H1 (cell line): ENCODE measurements at regions not wholly inside any gene's neighbourhood (a gene's known extent, or its start where the extent isn't known, plus 50 kb on each side); places are given as distances from the start of the nearest gene placed in this dataset.
"Not testable (repeated sequence)": the region's sequence is repeated elsewhere in the genome, so short reads cannot be mapped to it uniquely, and the experiment has no call there.

Source experiments
- CTCF ChIA-PET: fragments of 300-600 bp; sonication (Branson Sonifier 250); formaldehyde crosslinking; loops from one replicate; lab custom pipeline; 2021; ENCODE audit not compliant: partially characterized antibody; lab: Charles Lee
- POLR2A ChIA-PET: fragments of 300-600 bp; sonication (Branson Sonifier 250); formaldehyde crosslinking; loops from one replicate; lab custom pipeline; 2021; ENCODE audit warnings: inconsistent platforms; ENCODE audit not compliant: partially characterized antibody; lab: Charles Lee
- DNase-seq, 2 experiments: peaks; one replicate each; pipeline versions ENCODE4 v3.0.0 to v3.0.0-alpha.2; 2010 to 2022; ENCODE audit warnings: low spot score in 2 of 2, low read depth in 1 of 2, mixed read lengths in 1 of 2
- FAIRE-seq: peaks from 2 replicates; lab custom pipeline; 2011; peaks lifted over from hg19 to GRCh38; lab: Jason Lieb, UNC
- H2AFZ ChIP-seq: 2 replicates; pipeline ENCODE4 v1.8.1; 2012; ENCODE audit warnings: low read length, inconsistent platforms
- H2AK5ac ChIP-seq: 2 replicates; pipeline ENCODE4 v1.6.1; 2013; ENCODE audit warnings: low read depth, low read length
- H2BK120ac ChIP-seq: replicated peaks from 2 replicates; pipeline ENCODE3; 2013; ENCODE audit warnings: low read depth, low read length, inconsistent platforms
- H2BK12ac ChIP-seq: 2 replicates; pipeline ENCODE4 v1.6.1; 2013; ENCODE audit warnings: low read depth, low read length
- H2BK15ac ChIP-seq: 2 replicates; pipeline ENCODE4 v1.6.1; 2013; ENCODE audit warnings: low read length
- H2BK20ac ChIP-seq: 2 replicates; pipeline ENCODE4 v1.6.1; 2013; ENCODE audit warnings: low read length
- H2BK5ac ChIP-seq: 2 replicates; pipeline ENCODE4 v1.6.1; 2013; ENCODE audit warnings: low read depth, low read length
- H3K14ac ChIP-seq: 2 replicates; pipeline ENCODE4 v1.6.1; 2013; ENCODE audit warnings: inconsistent platforms; ENCODE audit not compliant: insufficient read length
- H3K18ac ChIP-seq: 2 replicates; pipeline ENCODE4 v1.6.1; 2013; ENCODE audit warnings: low read length; ENCODE audit errors: extremely low read depth
- H3K23ac ChIP-seq: 2 replicates; pipeline ENCODE4 v1.6.1; 2013; ENCODE audit warnings: inconsistent platforms; ENCODE audit not compliant: insufficient read length
- H3K23me2 ChIP-seq: 2 replicates; pipeline ENCODE4 v1.6.1; 2013; ENCODE audit warnings: low read depth, low read length
- H3K27ac ChIP-seq: 2 replicates; pipeline ENCODE4 v1.6.1; 2011; ENCODE audit warnings: low read depth, low read length, inconsistent platforms
- H3K27me3 ChIP-seq, 4 experiments: replicated peaks in 1 of 4; 1 replicate in 1 of 4; 2 replicates in 3 of 4; pipeline versions ENCODE4 v1.6.1 to v1.8.1; 2011 to 2013; ENCODE audit warnings: low read length in 3 of 4, mild to moderate bottlenecking in 3 of 4, inconsistent platforms in 2 of 4, mixed read lengths in 2 of 4, moderate library complexity in 1 of 4; ENCODE audit not compliant: control insufficient read depth in 3 of 4, insufficient read depth in 3 of 4; ENCODE audit errors: extremely low read depth in 1 of 4
- H3K36me3 ChIP-seq, 4 experiments: 2 replicates each; pipeline versions ENCODE4 v1.6.1 to v1.8.1; 2011 to 2013; ENCODE audit warnings: mild to moderate bottlenecking in 4 of 4, low read length in 3 of 4, moderate library complexity in 2 of 4, control low read depth in 1 of 4, inconsistent platforms in 1 of 4; ENCODE audit not compliant: insufficient read depth in 4 of 4, control insufficient read depth in 2 of 4
- H3K4ac ChIP-seq: replicated peaks from 2 replicates; pipeline ENCODE3; 2013; ENCODE audit warnings: low read length, low read depth, mixed read lengths, inconsistent platforms; ENCODE audit not compliant: insufficient read length
- H3K4me1 ChIP-seq, 4 experiments: replicated peaks in 1 of 4; 1 replicate in 1 of 4; 2 replicates in 3 of 4; pipeline versions ENCODE4 v1.6.1 to v1.8.1; 2011 to 2013; ENCODE audit warnings: low read length in 3 of 4, inconsistent platforms in 2 of 4, mixed read lengths in 1 of 4; ENCODE audit not compliant: insufficient read depth in 4 of 4, control insufficient read depth in 3 of 4
- H3K4me2 ChIP-seq, 2 experiments: 2 replicates each; pipeline versions ENCODE4 v1.6.1 to v1.8.1; 2011 to 2013; ENCODE audit warnings: low read depth in 2 of 2, low read length in 2 of 2, control low read depth in 1 of 2, inconsistent platforms in 1 of 2, mild to moderate bottlenecking in 1 of 2; ENCODE audit not compliant: insufficient read depth in 1 of 2
- H3K4me3 ChIP-seq, 4 experiments: fragments of 200-600, 300-600 bp in 1 of 4; sonication (generic), shearing (Covaris generic), sonication (Bioruptor Twin) in 1 of 4; 2 replicates each; pipeline versions ENCODE4 v1.5.1 to v1.8.1; 2011 to 2016; ENCODE audit warnings: low read length in 4 of 4, low read depth in 3 of 4, control low read depth in 2 of 4, inconsistent platforms in 2 of 4, mild to moderate bottlenecking in 2 of 4, mixed read lengths in 1 of 4, moderate library complexity in 1 of 4; ENCODE audit not compliant: insufficient read depth in 2 of 4; ENCODE audit errors: extremely low read depth in 1 of 4
- H3K56ac ChIP-seq: replicated peaks from 2 replicates; pipeline ENCODE3; 2013; ENCODE audit warnings: low read depth, mild to moderate bottlenecking, mixed read lengths, low read length, inconsistent platforms; ENCODE audit not compliant: insufficient read length
- H3K79me1 ChIP-seq: 2 replicates; pipeline ENCODE4 v1.6.1; 2013; ENCODE audit warnings: low read depth, low read length, control low read depth
- H3K79me2 ChIP-seq, 2 experiments: 2 replicates each; pipeline versions ENCODE4 v1.6.1 to v1.8.1; 2012 to 2013; ENCODE audit warnings: low read length in 2 of 2, mild to moderate bottlenecking in 2 of 2, inconsistent platforms in 1 of 2; ENCODE audit not compliant: insufficient read depth in 2 of 2, control insufficient read depth in 1 of 2
- H3K9ac ChIP-seq, 4 experiments: replicated peaks in 1 of 4; 1 replicate in 1 of 4; 2 replicates in 3 of 4; pipeline versions ENCODE4 v1.6.1 to v1.8.1; 2011 to 2013; ENCODE audit warnings: low read depth in 3 of 4, low read length in 3 of 4, control low read depth in 2 of 4, mild to moderate bottlenecking in 2 of 4, moderate library complexity in 2 of 4, inconsistent platforms in 1 of 4; ENCODE audit errors: extremely low read depth in 1 of 4
- H3K9me3 ChIP-seq, 2 experiments: 2 replicates each; pipeline versions ENCODE4 v1.6.1 to v1.8.1; 2012 to 2013; ENCODE audit warnings: mild to moderate bottlenecking in 2 of 2, moderate library complexity in 2 of 2, control low read depth in 1 of 2, inconsistent platforms in 1 of 2, low read depth in 1 of 2, low read length in 1 of 2, mixed read lengths in 1 of 2; ENCODE audit not compliant: insufficient read depth in 2 of 2
- H4K20me1 ChIP-seq, 2 experiments: replicated peaks in 1 of 2; 2 replicates each; pipeline versions ENCODE3 to v1.8.1; 2011 to 2013; ENCODE audit warnings: inconsistent platforms in 2 of 2, low read length in 2 of 2, mild to moderate bottlenecking in 1 of 2; ENCODE audit not compliant: insufficient read depth in 2 of 2, control insufficient read depth in 1 of 2
- H4K5ac ChIP-seq: 2 replicates; pipeline ENCODE4 v1.6.1; 2013; ENCODE audit warnings: low read length, low read depth, mixed read lengths, inconsistent platforms; ENCODE audit not compliant: insufficient read length
- H4K8ac ChIP-seq: 2 replicates; pipeline ENCODE4 v1.8.0; 2013; ENCODE audit warnings: mild to moderate bottlenecking, moderate library complexity, low read length, inconsistent platforms; ENCODE audit not compliant: insufficient read depth; ENCODE audit errors: extremely low read depth
- H4K91ac ChIP-seq: replicated peaks from 2 replicates; pipeline ENCODE3; 2013; ENCODE audit warnings: low read length, mixed read lengths, inconsistent platforms; ENCODE audit not compliant: insufficient read length
- EZH2 ChIP-seq: fragments of 200-600 bp; sonication (generic); IDR thresholded peaks from 2 replicates; pipeline ENCODE4 v1.7.1; 2012; ENCODE audit warnings: low read depth, mild to moderate bottlenecking, moderate library complexity, low read length, inconsistent platforms; ENCODE audit not compliant: severe bottlenecking
- KDM4A ChIP-seq: IDR thresholded peaks from one replicate; pipeline ENCODE4 v1.7.1; 2012; ENCODE audit warnings: low read depth, mild to moderate bottlenecking, moderate library complexity, low read length, inconsistent platforms; ENCODE audit not compliant: severe bottlenecking
- SUZ12 ChIP-seq: fragments of 200-600 bp; sonication (generic); IDR thresholded peaks from 2 replicates; pipeline ENCODE4 v1.6.1; 2012; ENCODE audit warnings: mild to moderate bottlenecking, inconsistent platforms, low read length, moderate library complexity, mixed read lengths
- WGBS, 2 experiments: shearing (Covaris generic) in 1 of 2; methylation state at CpG; one replicate each; pipeline versions ENCODE4 v1.1.6 to v1.1.7; 2013 to 2015; ENCODE audit warnings: low lambda C conversion rate in 2 of 2, mixed read lengths in 2 of 2, inconsistent platforms in 1 of 2, low coverage in 1 of 2, missing lambda C conversion rate in 1 of 2; ENCODE audit not compliant: insufficient replicate concordance in 2 of 2, insufficient coverage in 1 of 2, insufficient read length in 1 of 2; ENCODE audit errors: extremely low coverage in 1 of 2, missing lambda C conversion rate in 1 of 2; 5-methylcytosine and 5-hydroxymethylcytosine counted together

DNA sequence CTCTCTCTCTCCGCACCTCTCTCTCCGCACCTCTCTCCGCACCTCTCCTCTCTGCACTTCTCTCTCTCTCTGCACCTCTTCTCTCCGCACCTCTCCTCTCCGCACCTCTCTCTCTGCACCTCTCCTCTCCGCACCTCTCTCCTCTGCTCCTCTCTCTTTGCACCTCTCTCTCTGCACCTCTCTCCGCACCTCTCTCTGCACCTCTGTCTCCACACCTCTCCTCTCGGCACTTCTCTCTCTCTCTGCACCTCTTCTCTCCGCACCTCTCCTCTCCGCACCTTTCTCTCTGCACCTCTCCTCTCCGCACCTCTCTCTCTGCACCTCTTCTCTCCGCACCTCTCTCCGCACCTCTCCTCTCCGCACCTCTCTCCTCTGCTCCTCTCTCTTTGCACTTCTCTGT, 274.2 kb downstream of the CCSER2 start:
- H2BK15ac ChIP-seq, H4K8ac ChIP-seq, H2BK12ac ChIP-seq, H3K23ac ChIP-seq, H2BK20ac ChIP-seq, H3K79me1 ChIP-seq, H3K23me2 ChIP-seq, H2BK120ac ChIP-seq, H3K56ac ChIP-seq, H4K5ac ChIP-seq, H3K4ac ChIP-seq, H3K27ac ChIP-seq, H3K9me3 ChIP-seq, H4K91ac ChIP-seq, H3K9ac ChIP-seq, POLR2A ChIA-PET, H4K20me1 ChIP-seq, H3K4me1 ChIP-seq, H3K14ac ChIP-seq, H3K79me2 ChIP-seq, FAIRE-seq, H2AK5ac ChIP-seq, H2BK5ac ChIP-seq, H3K36me3 ChIP-seq: not testable (repeated sequence)
- Histone ChIP-seq H2AFZ (peak overlapping the region; percentile 68), H3K27me3 (peaks cover 7 to 27% (median 25%) of the 10 kb centered on the region in 4 experiments), H3K18ac (peak overlapping the region; percentile 32), H3K4me2 (peak overlapping the region; percentile 61 to 75), H3K4me3 (peak overlapping the region; percentile 11 to 51 (median 24); a peak in 5 of 8 replicates)
- CTCF ChIA-PET, result interaction anchor here (0.7 to 12.9 kb wide), 4 partner anchors 11 to 63 kb away, joined by 3 to 140 read pairs (median 10); no protein-coding TSS in a partner anchor
- 13% methylated on average over 14 of the region's 14 CpGs; no CpG with 5 or more reads in 1 of the 2 experiments for WGBS, 2 experiments
- DNase-seq, result peak in 1 of 2 experiments; percentile 45
- TF ChIP-seq EZH2 (peak; percentile 52), KDM4A (peak; percentile 51), SUZ12 (peak; percentile 74)
